ENCODE measurements at regions not wholly inside any gene's neighbourhood (a gene's known extent, or its start where the extent isn't known, plus 50 kb on each side); places are given as distances from the start of the nearest gene placed in this dataset.

DNA sequence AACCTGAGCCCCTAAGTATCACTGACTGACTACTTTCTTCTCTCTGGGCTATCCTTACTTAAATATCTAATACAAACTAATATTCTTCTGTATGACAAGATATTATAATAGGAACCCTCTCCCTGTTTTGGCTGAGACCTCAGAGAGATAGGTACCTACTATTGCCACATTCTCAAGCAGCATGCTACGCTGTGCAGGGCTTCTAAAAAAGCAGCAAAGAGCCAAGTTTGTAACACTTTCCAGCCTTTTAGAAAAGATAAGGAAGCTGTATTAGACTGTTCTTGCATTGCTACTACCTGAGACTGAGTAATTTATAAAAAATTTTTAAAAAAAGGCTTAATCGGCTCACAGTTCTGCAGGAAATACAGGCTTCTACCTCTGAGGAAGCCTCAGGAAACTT is 126.8 kb upstream of the ABI3BP start:
- TF ChIP-seq EZH2 (IDR thresholded peaks at IDR 0.05) (no peak), POLR2AphosphoS5 (IDR thresholded peaks at IDR 0.05; ENCODE audit: borderline replicate concordance, low read depth, low read length) (no peak)

Data from SK-N-MC (cell line).